PC-3 (cell line): ENCODE measurements at regions not wholly inside any gene's neighbourhood (a gene's known extent, or its start where the extent isn't known, plus 50 kb on each side); places are given as distances from the start of the nearest gene placed in this dataset.

ENCODE experiments used
- ATAC-seq: fragments of 200-7000 bp; cut with Tn5 transposase; 2 replicates; pipeline ENCODE4 v1.9.1; 2020; ENCODE audit warnings: mild to moderate bottlenecking, moderate library complexity
- BruUV-seq: library from RNA; stranded (reverse); fragments of 400-500 nt; replicated peaks from 2 replicates; lab custom pipeline; 2021; lab: Mats Ljungman, UMichigan
- CTCF ChIA-PET: fragments of 300-600 bp; sonication (Branson Sonifier 250); formaldehyde crosslinking; loops from one replicate; lab custom pipeline; 2022; ENCODE audit warnings: antibody characterized with exemption; lab: Charles Lee
- POLR2A ChIA-PET: fragments of 300-600 bp; sonication (Branson Sonifier 250); formaldehyde crosslinking; loops from one replicate; lab custom pipeline; 2022; ENCODE audit warnings: antibody characterized with exemption; ENCODE audit not compliant: unreplicated experiment; lab: Charles Lee
- DNase-seq: peaks from one replicate; pipeline ENCODE4 v3.0.0-alpha.2; 2015
- H2AFZ ChIP-seq: fragments of 300-600 bp; sonication (generic); 2 replicates; pipeline ENCODE4 v1.6.0; 2016; ENCODE audit warnings: antibody characterized with exemption, low read length
- H3F3A ChIP-seq: fragments of 300-600 bp; sonication (generic); one replicate; pipeline ENCODE4 v1.6.0; 2017; ENCODE audit warnings: antibody characterized with exemption, low read length, control low read depth, mild to moderate bottlenecking; ENCODE audit not compliant: unreplicated experiment
- H3K27ac ChIP-seq: fragments of 300-600 bp; sonication (generic); 2 replicates; pipeline ENCODE4 v1.5.1; 2016; ENCODE audit warnings: mild to moderate bottlenecking, low read length
- H3K27me3 ChIP-seq: fragments of 300-600 bp; sonication (generic); 2 replicates; pipeline ENCODE4 v1.6.1; 2016; ENCODE audit warnings: low read length, mixed read lengths
- H3K36me3 ChIP-seq: fragments of 300-600 bp; sonication (generic); 2 replicates; pipeline ENCODE4 v1.6.1; 2016; ENCODE audit warnings: low read depth, mixed run types, low read length, mixed read lengths
- H3K4me1 ChIP-seq: fragments of 300-600 bp; sonication (generic); 2 replicates; pipeline ENCODE4 v1.5.1; 2016; ENCODE audit warnings: low read length; ENCODE audit not compliant: insufficient read depth
- H3K4me2 ChIP-seq: fragments of 300-600 bp; sonication (generic); 2 replicates; pipeline ENCODE4 v1.6.0; 2016; ENCODE audit warnings: low read length
- H3K4me3 ChIP-seq: fragments of 300-600 bp; sonication (generic); 2 replicates; pipeline ENCODE4 v1.5.1; 2016; ENCODE audit warnings: mild to moderate bottlenecking, low read length, mixed read lengths
- H3K79me2 ChIP-seq: fragments of 300-600 bp; sonication (generic); 2 replicates; pipeline ENCODE4 v1.6.1; 2017; ENCODE audit warnings: low read length, mixed read lengths
- H3K9ac ChIP-seq: fragments of 300-600 bp; sonication (generic); 2 replicates; pipeline ENCODE4 v1.6.0; 2016; ENCODE audit warnings: mild to moderate bottlenecking, low read length
- H3K9me2 ChIP-seq: fragments of 300-600 bp; sonication (generic); replicated peaks from 2 replicates; pipeline ENCODE4 v1.6.1; 2016; ENCODE audit warnings: mixed run types, low read length, mixed read lengths
- H3K9me3 ChIP-seq: fragments of 300-600 bp; sonication (generic); 2 replicates; pipeline ENCODE4 v1.6.1; 2016; ENCODE audit warnings: low read length, mixed read lengths
- H4K20me1 ChIP-seq: fragments of 300-600 bp; sonication (generic); 2 replicates; pipeline ENCODE4 v1.6.1; 2016; ENCODE audit warnings: low read length, mixed read lengths
- EZH2 ChIP-seq: fragments of 300-600 bp; sonication (generic); IDR thresholded peaks from one replicate; pipeline ENCODE4 v1.6.1; 2017; ENCODE audit warnings: antibody characterized with exemption, mild to moderate bottlenecking, low read length; ENCODE audit not compliant: unreplicated experiment
- EZH2phosphoT487 ChIP-seq: fragments of 300-600 bp; sonication (generic); IDR thresholded peaks from 2 replicates; pipeline ENCODE4 v1.6.1; 2018; ENCODE audit warnings: mild to moderate bottlenecking, antibody characterized with exemption, low read length, borderline replicate concordance
- intact Hi-C: fragments of 100-400 bp; cut with micrococcal nuclease; formaldehyde crosslinking; loops from 2 replicates; pipeline ENCODE4 v1.9.0; 2023
- TF ChIP-seq, protein P1 (sequence below): fragments of 300-600 bp; sonication (generic); conservative IDR thresholded peaks from 2 replicates; pipeline ENCODE4 v1.5.1; 2017; ENCODE audit warnings: antibody characterized with exemption, low read depth, mild to moderate bottlenecking, low read length

DNA sequence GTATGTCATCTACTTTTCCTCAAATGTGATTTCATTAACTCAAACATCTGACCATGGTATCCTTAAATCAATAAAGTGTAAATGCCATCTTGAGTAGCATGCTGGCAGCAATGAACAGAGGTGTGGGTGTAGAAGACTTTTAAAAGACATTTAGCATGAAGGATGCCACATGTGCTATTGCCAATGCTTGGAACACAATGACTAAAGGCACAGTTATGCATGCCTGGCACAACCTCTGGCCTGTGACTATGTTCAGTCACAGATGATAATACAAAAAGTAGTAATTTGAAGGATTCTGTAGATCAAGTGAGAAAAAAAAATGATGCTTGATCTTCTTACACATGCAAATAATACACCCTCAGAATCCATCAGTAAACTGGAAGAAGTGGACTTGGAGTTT lies 938.9 kb upstream of the ADGRL4 start:
- Histone ChIP-seq H3F3A (no peaks in the 10 kb centered on the region), H3K36me3 (no peaks in the 10 kb centered on the region), H3K9me2 (no peaks in the 10 kb centered on the region), H4K20me1 (no peaks in the 10 kb centered on the region), H3K9ac (no peak overlapping the region), H3K27ac (no peak overlapping the region), H2AFZ (no peak overlapping the region), H3K4me2 (no peak overlapping the region), H3K27me3 (no peaks in the 10 kb centered on the region), H3K4me3 (no peak overlapping the region), H3K4me1 (no peaks in the 10 kb centered on the region), H3K79me2 (no peaks in the 10 kb centered on the region), H3K9me3 (no peaks in the 10 kb centered on the region)
- intact Hi-C loops: no loop called here
- TF ChIP-seq EZH2 (no peak), EZH2phosphoT487 (no peak)
- TF ChIP-seq, protein P1, sequence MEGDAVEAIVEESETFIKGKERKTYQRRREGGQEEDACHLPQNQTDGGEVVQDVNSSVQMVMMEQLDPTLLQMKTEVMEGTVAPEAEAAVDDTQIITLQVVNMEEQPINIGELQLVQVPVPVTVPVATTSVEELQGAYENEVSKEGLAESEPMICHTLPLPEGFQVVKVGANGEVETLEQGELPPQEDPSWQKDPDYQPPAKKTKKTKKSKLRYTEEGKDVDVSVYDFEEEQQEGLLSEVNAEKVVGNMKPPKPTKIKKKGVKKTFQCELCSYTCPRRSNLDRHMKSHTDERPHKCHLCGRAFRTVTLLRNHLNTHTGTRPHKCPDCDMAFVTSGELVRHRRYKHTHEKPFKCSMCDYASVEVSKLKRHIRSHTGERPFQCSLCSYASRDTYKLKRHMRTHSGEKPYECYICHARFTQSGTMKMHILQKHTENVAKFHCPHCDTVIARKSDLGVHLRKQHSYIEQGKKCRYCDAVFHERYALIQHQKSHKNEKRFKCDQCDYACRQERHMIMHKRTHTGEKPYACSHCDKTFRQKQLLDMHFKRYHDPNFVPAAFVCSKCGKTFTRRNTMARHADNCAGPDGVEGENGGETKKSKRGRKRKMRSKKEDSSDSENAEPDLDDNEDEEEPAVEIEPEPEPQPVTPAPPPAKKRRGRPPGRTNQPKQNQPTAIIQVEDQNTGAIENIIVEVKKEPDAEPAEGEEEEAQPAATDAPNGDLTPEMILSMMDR: no peak
- ChIA-PET POLR2A (no interaction called here), CTCF (no interaction called here)
- BruUV-seq: no TSS peak
- DNase-seq (peak; percentile 18), ATAC-seq (no peak)

DNA sequence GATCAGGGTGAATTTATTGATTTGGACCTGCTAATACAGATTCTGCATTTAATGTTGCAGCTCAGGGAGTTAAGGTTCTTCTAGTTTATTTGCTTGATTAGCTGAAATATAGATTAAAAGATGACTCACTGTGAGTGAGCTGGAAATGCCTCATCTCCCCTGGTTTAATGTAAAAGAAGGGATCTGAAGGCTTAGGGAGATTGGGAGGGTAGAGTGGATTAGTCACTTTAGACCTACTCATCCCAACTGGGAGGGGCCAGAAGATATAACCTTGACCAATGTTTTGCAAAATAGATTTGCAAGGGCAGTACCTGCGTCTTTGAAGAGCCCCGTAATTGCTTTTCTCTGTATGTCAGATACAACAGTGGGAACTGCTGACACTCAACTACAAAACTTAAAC lies 922.8 kb upstream of the ADGRL4 start:
- CTCF ChIA-PET: no interaction called here
- H3K9me2 ChIP-seq: no peaks in the 10 kb centered on the region
- H3K4me1 ChIP-seq: peaks cover 4% of the 10 kb centered on the region
- no peaks in the 10 kb centered on the region for H3K79me2 ChIP-seq
- no peaks in the 10 kb centered on the region for H3K9me3 ChIP-seq
- no peaks in the 10 kb centered on the region for H4K20me1 ChIP-seq
- H3F3A ChIP-seq: no peaks in the 10 kb centered on the region
- no peak overlapping the region for H3K27ac ChIP-seq
- no peak overlapping the region for H3K9ac ChIP-seq
- intact Hi-C loops: no loop called here
- no peak overlapping the region for H2AFZ ChIP-seq
- TF ChIP-seq EZH2 (no peak), EZH2phosphoT487 (no peak)
- TF ChIP-seq, protein P1: no peak
- no peaks in the 10 kb centered on the region for H3K27me3 ChIP-seq
- H3K4me2 ChIP-seq: no peak overlapping the region
- no peak overlapping the region for H3K4me3 ChIP-seq
- no peaks in the 10 kb centered on the region for H3K36me3 ChIP-seq
- POLR2A ChIA-PET: interaction anchor here (0.6 kb wide), 1 partner anchor 736 kb away, joined by 4 read pairs; no protein-coding TSS in a partner anchor
- DNase-seq: peak; percentile 72
- ATAC-seq: peak; percentile 93
- no TSS peak for BruUV-seq

DNA sequence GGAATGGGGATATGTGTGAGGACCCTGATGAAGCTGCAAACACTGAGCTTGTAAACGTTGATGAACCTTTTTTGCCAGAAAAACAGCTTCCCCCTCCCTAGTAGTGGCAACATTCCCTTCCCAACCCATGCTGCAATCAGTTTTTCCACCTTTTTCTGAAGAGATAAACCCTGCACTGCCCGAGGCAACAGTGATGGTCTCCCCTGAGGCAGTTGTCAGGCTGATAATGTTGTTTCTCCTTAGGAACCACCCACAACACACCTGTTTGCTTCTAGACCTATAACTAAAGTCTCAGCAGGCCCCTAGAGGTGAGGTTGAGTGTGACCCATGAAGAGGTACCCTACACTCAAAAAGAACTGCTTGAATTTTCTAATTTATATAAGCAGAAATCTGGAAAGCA lies 922.4 kb upstream of the ADGRL4 start:
- H3K9me3 ChIP-seq: no peaks in the 10 kb centered on the region
- no peak overlapping the region for H3K4me2 ChIP-seq
- no peaks in the 10 kb centered on the region for H3F3A ChIP-seq
- DNase-seq: no peak
- H3K36me3 ChIP-seq: no peaks in the 10 kb centered on the region
- no peak overlapping the region for H3K4me3 ChIP-seq
- H3K4me1 ChIP-seq: peaks cover 4% of the 10 kb centered on the region
- H3K79me2 ChIP-seq: no peaks in the 10 kb centered on the region
- H3K9me2 ChIP-seq: no peaks in the 10 kb centered on the region
- peak; percentile 37 for ATAC-seq
- TF ChIP-seq EZH2phosphoT487: no peak
- TF ChIP-seq, protein P1: no peak
- no peak for TF ChIP-seq EZH2
- POLR2A ChIA-PET: interaction anchor here (0.6 kb wide), 1 partner anchor 736 kb away, joined by 4 read pairs; no protein-coding TSS in a partner anchor
- no TSS peak for BruUV-seq
- CTCF ChIA-PET: no interaction called here
- no peak overlapping the region for H3K27ac ChIP-seq
- H3K9ac ChIP-seq: no peak overlapping the region
- no peak overlapping the region for H2AFZ ChIP-seq
- H4K20me1 ChIP-seq: no peaks in the 10 kb centered on the region
- intact Hi-C loops: no loop called here
- H3K27me3 ChIP-seq: no peaks in the 10 kb centered on the region
